Mesothelial cell of epicardium (in vitro differentiated cells): ENCODE measurements at regions not wholly inside any gene's neighbourhood (a gene's known extent, or its start where the extent isn't known, plus 50 kb on each side); places are given as distances from the start of the nearest gene placed in this dataset.
"Not testable (repeated sequence)": the region's sequence is repeated elsewhere in the genome, so short reads cannot be mapped to it uniquely, and the experiment has no call there.

Source experiments
- DNase-seq, 2 experiments: peaks; one replicate each; pipeline ENCODE4 v3.0.0; 2021; ENCODE audit warnings: low spot score in 2 of 2; ENCODE audit not compliant: unreplicated experiment in 2 of 2
- H3K27ac Mint-ChIP-seq: 2 replicates; pipeline ENCODE4 v1.8.0; 2021; ENCODE audit warnings: mixed read lengths
- H3K27me3 Mint-ChIP-seq: 2 replicates; pipeline ENCODE4 v1.8.0; 2021; ENCODE audit warnings: low read depth, mixed read lengths
- H3K36me3 Mint-ChIP-seq: 2 replicates; pipeline ENCODE4 v1.8.0; 2021; ENCODE audit warnings: mixed read lengths
- H3K4me1 Mint-ChIP-seq: 2 replicates; pipeline ENCODE4 v1.8.0; 2021; ENCODE audit warnings: mixed read lengths
- H3K4me3 Mint-ChIP-seq: 2 replicates; pipeline ENCODE4 v1.8.0; 2021; ENCODE audit warnings: mild to moderate bottlenecking, moderate library complexity, mixed read lengths
- H3K9me3 Mint-ChIP-seq: 2 replicates; pipeline ENCODE4 v1.8.0; 2021; ENCODE audit warnings: mixed read lengths
- TF ChIP-seq, protein P1 (sequence below): fragments of 200-600 bp; sonication (generic); IDR thresholded peaks from one replicate; pipeline ENCODE4 v1.5.0; 2021; ENCODE audit warnings: antibody characterized with exemption; ENCODE audit not compliant: unreplicated experiment

DNA sequence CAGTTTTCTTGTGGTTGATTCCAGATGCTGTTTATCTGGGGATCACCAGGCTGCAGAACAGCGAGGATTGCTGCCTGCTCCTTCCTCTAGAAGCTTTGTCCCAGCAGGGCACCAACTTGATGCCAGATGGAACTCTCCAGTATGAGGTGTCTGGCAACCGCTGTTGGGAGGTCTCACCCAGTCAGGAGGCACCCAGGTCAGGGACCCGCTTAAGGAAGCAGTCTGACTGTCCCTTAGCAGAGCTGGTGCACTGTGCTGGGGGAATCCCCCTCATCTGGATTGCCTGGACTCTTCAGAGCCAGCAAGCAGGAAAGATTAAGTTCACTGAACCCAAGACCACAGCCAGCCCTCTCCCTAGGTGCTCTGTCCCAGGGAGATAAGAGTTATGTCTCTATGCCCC is 1165.2 kb downstream of the FSCB start:
- Mint-ChIP-seq H3K4me3 (no peak overlapping the region), H3K9me3 (peaks cover 29% of the 10 kb centered on the region), H3K27ac (no peak overlapping the region), H3K36me3 (peaks cover 4% of the 10 kb centered on the region), H3K27me3 (no peaks in the 10 kb centered on the region), H3K4me1 (no peaks in the 10 kb centered on the region)
- DNase-seq = no peak
- TF ChIP-seq, protein P1, sequence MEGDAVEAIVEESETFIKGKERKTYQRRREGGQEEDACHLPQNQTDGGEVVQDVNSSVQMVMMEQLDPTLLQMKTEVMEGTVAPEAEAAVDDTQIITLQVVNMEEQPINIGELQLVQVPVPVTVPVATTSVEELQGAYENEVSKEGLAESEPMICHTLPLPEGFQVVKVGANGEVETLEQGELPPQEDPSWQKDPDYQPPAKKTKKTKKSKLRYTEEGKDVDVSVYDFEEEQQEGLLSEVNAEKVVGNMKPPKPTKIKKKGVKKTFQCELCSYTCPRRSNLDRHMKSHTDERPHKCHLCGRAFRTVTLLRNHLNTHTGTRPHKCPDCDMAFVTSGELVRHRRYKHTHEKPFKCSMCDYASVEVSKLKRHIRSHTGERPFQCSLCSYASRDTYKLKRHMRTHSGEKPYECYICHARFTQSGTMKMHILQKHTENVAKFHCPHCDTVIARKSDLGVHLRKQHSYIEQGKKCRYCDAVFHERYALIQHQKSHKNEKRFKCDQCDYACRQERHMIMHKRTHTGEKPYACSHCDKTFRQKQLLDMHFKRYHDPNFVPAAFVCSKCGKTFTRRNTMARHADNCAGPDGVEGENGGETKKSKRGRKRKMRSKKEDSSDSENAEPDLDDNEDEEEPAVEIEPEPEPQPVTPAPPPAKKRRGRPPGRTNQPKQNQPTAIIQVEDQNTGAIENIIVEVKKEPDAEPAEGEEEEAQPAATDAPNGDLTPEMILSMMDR = no peak

DNA sequence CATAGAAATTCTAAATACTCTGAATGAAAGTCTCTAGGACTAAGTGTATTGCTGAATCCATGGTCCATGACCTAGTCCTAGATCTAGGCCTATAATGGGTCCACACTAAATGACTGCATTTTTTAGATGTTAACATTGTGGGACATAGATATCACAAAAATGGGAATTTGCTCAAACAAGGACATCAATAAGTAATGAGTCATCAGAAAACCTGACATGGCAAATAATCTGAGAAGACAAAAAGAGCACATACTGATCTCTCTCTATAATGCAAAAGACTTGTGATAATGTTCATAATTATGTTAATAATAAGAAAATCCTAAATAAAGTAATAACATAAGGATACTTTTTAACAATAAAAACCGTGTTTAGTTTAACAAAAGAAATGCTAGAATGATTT is 1168.4 kb downstream of the FSCB start:
- no peak for DNase-seq
- Mint-ChIP-seq H3K27me3 (no peaks in the 10 kb centered on the region), H3K4me1 (no peaks in the 10 kb centered on the region), H3K4me3 (no peak overlapping the region), H3K9me3 (peaks cover 9% of the 10 kb centered on the region), H3K36me3 (no peaks in the 10 kb centered on the region), H3K27ac (no peak overlapping the region)
- TF ChIP-seq, protein P1 = no peak

DNA sequence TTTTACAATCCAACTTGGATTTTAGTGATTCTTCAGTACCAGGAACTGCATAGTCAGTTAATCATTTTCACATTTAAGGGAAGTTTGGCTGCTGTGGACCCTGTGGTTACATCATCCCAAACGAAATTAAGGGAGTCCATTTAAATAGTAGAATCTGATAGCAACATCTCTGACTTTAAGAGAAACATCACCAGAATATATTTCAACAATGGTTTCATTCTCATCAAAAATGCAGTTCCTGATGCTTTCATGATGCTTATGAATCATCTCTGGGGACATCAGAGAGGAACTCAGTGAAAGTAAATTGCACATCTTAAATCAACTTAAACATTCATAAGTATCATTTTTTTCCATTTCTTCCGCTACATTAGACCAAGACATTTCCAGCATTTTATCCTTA is 1170.7 kb downstream of the FSCB start:
- Mint-ChIP-seq H3K4me3 (no peak overlapping the region), H3K27me3 (no peaks in the 10 kb centered on the region), H3K36me3 (no peaks in the 10 kb centered on the region), H3K9me3 (peaks cover 4% of the 10 kb centered on the region), H3K27ac (no peak overlapping the region), H3K4me1 (no peaks in the 10 kb centered on the region)
- TF ChIP-seq, protein P1 = no peak
- no peak for DNase-seq

DNA sequence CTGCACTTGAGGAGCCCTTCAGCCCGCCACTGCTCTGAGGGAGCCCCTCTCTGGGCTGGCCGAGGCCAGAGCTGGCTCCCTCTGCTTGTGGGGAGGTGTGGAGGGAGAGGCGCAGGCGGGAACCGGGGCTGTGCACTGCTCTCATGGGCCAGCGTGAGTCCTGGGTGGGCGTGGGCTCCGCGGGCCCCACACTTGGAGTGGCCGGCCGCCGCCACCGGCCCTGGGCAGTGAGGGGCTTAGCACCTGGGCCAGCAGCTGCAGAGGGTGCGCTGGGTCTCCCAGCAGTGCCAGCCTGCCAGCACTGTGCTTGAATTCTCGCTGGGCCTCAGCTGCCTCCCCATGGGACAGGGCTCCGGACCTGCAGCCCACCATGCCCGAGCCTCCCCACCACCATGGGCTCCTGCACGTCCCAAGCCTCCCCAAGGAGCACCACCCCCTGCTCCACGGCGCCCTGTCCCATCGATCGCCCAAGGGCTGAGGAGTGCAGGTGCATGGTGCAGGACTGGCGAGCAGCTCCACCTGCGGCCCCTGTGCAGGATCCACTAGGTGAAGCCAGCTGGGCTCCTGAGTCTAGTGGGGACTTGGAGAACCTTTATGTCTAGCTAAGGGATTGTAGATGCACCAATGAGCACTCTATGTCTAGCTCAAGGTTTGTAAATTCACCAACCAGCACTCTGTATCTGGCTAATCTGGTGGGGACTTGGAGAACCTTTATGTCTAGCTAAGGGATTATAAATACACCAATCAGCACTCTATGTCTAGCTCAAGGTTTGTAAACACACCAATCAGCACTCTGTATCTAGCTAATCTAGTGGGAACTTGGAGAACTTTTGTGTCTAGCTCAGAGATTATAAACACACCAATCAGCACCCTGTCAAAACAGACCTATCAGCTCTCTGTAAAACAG is 1180.3 kb downstream of the FSCB start:
- peaks cover 12% of the 10 kb centered on the region for H3K9me3 Mint-ChIP-seq
- not testable (repeated sequence) for DNase-seq, H3K27ac Mint-ChIP-seq

DNA sequence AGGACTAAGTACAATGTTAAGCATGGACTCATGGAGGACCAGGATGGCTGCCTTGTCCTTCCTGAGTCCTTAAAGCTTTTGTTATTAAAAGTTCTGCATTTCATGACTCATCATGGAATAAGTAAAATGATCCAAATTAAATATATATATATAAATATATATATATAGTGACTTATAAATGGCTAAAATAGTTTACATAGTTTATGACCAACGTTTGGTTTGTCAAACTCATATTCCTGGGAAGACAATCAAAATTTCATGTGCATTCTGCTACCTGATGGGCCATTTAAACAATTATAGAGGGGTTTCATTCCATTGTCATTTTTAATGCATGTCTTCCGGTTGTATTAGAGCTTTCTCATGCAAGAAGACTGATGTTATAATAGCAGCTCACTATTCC is 1190.7 kb downstream of the FSCB start:
- Mint-ChIP-seq H3K27me3 (no peaks in the 10 kb centered on the region), H3K36me3 (no peaks in the 10 kb centered on the region), H3K4me3 (no peak overlapping the region), H3K4me1 (peaks cover 6% of the 10 kb centered on the region), H3K9me3 (no peaks in the 10 kb centered on the region), H3K27ac (no peak overlapping the region)
- TF ChIP-seq, protein P1 = no peak
- DNase-seq = no peak

More for the DNA sequence above, 1180.3 kb downstream of the FSCB start:
- not testable (repeated sequence) for H3K27me3 Mint-ChIP-seq, H3K4me1 Mint-ChIP-seq, H3K4me3 Mint-ChIP-seq, H3K36me3 Mint-ChIP-seq

DNA sequence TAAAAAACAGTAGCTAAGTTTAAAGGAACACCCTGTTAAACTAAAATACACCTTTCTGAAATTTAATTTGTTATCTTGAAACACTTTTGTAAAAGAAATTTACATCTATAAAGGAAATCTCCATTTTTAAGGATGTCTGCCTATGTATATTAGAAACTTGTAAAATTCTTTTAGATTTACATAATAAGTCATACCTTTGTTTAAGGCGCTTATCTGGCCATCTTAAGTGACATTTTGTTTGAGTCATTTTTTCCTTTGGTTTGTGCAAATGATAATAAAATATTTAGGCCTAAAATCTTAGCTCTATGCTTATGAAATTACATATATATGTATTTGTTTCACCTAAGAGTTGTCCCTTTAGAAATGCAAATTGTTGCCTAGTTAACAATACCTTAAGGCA is 1193.4 kb downstream of the FSCB start:
- Mint-ChIP-seq H3K27me3 (no peaks in the 10 kb centered on the region), H3K4me3 (no peak overlapping the region), H3K9me3 (peaks cover 5% of the 10 kb centered on the region), H3K36me3 (no peaks in the 10 kb centered on the region), H3K4me1 (peaks cover 6% of the 10 kb centered on the region), H3K27ac (no peak overlapping the region)
- TF ChIP-seq, protein P1 = no peak
- no peak for DNase-seq
